GM10266 (cell line): ENCODE measurements at regions not wholly inside any gene's neighbourhood (a gene's known extent, or its start where the extent isn't known, plus 50 kb on each side); places are given as distances from the start of the nearest gene placed in this dataset.

ENCODE experiments used
- DNase-seq: peaks from one replicate; pipeline ENCODE4 v3.0.0; 2012; ENCODE audit errors: extremely low spot score
- TF ChIP-seq, protein P1 (sequence below): IDR thresholded peaks from 2 replicates; pipeline ENCODE4 v1.5.1; 2012; ENCODE audit warnings: mild to moderate bottlenecking, low read depth; ENCODE audit not compliant: control insufficient read depth, insufficient read depth; ENCODE audit errors: missing control alignments

DNA sequence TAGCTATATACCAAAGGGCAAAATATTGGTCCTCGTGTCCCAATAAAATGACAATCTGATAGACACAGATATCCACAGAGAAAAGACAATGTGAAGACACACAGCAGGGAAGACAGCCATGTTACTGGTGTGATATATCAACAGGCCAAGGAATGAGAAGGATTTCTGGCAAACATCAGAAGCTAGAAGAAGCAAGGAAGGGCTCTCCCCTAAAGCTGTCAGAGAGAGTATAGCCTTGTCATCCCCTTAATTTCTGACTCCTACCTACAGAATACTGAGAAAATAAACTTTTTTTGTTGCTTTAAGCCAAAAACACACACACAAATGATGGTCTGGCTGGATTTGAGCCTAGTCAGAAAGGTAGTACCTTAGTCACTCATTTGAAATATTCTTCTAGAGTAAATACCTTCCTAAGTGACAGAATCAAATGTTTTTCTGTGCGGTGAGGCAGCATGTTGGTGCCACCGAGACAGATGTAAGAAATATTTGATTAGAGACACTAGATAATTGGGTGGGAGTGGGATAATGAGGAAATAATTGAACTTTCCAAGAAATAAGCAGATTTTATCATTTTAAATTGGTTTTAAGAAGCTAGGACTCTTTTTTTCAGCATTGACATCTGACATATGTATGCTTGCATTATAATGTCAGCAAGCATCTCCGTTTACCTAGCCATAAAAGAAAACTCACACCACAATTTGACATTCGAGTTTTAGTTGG is 123.4 kb upstream of the TFAP2D start:
- no peak for DNase-seq
- TF ChIP-seq, protein P1, sequence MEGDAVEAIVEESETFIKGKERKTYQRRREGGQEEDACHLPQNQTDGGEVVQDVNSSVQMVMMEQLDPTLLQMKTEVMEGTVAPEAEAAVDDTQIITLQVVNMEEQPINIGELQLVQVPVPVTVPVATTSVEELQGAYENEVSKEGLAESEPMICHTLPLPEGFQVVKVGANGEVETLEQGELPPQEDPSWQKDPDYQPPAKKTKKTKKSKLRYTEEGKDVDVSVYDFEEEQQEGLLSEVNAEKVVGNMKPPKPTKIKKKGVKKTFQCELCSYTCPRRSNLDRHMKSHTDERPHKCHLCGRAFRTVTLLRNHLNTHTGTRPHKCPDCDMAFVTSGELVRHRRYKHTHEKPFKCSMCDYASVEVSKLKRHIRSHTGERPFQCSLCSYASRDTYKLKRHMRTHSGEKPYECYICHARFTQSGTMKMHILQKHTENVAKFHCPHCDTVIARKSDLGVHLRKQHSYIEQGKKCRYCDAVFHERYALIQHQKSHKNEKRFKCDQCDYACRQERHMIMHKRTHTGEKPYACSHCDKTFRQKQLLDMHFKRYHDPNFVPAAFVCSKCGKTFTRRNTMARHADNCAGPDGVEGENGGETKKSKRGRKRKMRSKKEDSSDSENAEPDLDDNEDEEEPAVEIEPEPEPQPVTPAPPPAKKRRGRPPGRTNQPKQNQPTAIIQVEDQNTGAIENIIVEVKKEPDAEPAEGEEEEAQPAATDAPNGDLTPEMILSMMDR: no peak

DNA sequence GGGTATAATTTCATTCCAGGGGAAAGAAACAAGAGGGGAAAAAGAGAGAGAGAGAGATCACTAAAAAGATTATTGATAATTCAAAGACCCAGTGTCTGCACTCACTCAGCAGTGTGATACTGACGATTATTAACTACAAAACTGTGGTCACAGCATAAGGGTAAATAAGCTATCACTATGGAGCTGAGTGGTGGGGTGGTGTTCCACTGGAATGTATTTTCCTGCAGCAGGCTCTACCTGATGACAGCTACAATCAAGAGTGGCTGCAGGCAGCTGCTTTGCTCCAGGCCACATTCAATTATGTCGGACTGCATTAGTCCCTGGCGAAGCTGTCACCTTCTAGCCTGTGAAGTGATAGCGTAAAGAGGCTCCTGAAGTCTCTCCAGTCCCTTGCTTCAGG is 122.2 kb upstream of the TFAP2D start:
- TF ChIP-seq, protein P1: no peak
- DNase-seq: no peak

DNA sequence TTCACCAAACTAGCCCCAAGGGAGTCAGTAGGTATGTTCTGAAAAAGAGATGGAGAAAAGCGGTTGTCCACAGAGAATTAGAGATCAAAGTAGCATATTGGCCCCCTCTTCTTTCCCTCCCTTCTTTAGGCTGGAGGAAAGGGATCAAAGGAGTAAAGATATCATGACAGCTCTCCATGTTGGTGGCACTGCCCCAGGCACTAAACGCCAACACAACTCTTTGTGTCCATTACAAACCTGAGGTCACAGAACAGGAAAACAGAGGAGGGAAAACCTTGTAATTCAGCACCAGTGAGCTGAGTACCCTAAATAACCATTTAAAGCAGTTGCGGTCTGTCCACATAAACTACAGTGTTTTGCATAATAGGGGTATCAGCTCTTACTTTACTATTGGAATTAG is 113.0 kb upstream of the TFAP2D start:
- no peak for DNase-seq
- TF ChIP-seq, protein P1: no peak

DNA sequence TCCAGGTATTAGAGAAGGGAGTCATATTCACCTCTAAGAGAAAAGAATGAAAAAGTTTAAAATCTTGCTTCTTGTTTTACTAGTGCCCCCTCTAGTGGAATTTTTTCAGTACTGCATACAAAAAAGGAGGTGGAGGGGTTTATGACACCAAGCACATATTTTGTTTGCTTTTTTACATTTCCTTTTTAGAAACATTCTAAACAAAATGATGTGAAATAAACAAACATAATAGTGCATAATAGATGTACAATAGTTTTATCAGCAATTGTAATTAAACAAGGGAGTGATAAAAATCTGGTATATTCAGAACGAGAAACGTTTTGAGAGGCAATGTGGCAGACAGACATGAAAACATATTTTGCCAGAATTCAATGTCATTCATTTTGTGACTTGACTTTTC is 111.0 kb upstream of the TFAP2D start:
- DNase-seq: peak; percentile 5
- TF ChIP-seq, protein P1: peak; percentile 50

DNA sequence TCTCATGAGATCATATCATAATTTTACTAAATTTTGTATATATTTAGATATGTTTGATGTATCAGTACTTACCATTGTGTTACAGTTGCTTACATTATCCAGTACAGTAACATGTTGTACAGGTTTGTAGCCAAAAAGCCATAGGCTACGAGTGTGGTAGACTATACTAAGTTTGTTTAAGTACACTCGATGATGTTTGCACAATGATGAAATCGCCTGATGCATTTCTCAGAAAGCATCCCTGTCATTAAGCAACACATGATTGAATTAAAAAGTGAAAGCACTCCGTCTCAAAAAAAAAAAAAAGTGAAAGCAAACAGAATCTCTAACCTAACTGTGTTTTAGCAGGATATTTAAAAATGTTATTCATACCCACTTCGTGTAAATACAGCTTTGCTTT is 104.9 kb upstream of the TFAP2D start:
- TF ChIP-seq, protein P1: no peak
- DNase-seq: no peak

DNA sequence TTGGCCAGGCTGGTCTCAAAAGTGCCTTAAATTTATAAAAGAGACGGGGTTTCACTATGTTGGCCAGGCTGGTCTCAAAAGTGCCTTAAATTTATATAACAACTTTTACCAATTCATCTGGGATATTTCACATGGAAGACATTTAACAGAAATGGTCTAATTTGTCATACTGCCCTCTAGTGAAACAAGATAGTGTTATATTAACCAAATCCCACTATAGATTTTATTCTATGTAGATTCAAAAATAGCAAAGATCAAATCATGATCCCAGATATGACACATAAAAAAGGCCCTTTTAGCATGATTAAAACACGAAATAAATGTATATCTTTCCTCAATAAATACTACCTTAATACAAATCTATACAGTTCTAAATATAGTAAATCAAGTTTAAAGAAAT is 102.8 kb upstream of the TFAP2D start:
- TF ChIP-seq, protein P1: no peak
- DNase-seq: no peak

DNA sequence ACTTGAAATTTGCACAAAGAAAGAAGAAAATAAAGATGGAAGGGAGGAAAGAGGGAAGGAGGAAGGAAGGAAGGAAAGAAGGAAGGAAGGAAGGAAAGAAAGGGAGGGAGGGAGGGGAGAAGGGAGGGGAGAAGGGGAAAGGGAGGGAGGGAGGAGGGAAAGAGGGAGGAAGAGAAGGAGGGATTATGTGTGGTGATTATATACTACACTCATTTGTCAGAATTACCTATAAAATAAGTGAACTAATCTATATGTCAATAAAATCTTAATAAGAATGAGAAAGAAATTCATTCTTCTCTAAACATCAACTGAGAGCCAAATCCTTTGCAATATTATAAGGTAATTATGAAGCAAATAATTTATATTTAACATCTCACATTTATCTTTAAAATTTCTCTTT is 77.9 kb upstream of the TFAP2D start:
- TF ChIP-seq, protein P1: no peak
- no peak for DNase-seq
